ENCODE measurements at regions not wholly inside any gene's neighbourhood (a gene's known extent, or its start where the extent isn't known, plus 50 kb on each side); places are given as distances from the start of the nearest gene placed in this dataset.
"Not testable (repeated sequence)": the region's sequence is repeated elsewhere in the genome, so short reads cannot be mapped to it uniquely, and the experiment has no call there.

DNA sequence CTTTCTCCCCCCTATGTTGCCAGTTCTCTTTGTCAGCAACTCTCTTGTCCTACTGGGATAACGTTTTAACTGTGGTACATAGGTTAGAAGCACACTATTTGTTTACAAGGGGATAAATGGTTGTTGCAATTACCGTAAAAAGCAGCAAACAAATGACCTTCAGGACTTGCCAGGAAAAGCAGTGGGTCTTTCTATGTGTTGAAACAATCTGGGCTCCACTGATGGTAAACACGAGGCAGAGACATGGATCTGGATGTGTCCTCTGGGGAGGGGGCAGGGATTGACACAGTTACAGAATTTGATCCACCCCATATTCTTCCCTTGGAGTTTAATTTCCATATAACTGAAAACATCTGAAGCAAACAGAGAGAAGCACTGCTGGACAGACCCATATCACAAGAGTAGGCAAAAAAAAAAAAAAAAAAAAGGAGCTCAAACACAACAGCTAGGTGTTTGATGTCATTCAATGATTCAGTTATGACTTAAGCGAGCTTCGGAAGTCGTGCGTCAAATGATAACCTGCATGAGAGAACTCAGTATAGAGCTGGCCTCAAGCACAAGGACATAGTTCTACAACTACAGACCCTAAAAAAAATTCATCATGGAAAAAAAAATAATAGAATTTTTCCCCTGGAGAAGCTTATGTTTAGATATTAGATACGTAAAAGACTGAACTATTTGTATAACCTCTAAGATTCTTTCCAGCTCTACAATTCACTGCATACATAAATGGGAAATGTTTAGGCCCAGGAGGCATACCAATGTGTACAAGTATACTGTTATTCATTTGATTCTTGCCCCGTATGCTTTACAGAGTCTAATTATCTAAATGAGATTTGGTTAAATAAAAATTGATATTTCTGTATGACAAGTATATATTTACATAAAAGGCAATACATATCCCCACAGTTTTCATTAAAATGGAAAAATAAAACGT lies 127.7 kb downstream of the ALDH8A1 start:
- no peak for DNase-seq

DNA sequence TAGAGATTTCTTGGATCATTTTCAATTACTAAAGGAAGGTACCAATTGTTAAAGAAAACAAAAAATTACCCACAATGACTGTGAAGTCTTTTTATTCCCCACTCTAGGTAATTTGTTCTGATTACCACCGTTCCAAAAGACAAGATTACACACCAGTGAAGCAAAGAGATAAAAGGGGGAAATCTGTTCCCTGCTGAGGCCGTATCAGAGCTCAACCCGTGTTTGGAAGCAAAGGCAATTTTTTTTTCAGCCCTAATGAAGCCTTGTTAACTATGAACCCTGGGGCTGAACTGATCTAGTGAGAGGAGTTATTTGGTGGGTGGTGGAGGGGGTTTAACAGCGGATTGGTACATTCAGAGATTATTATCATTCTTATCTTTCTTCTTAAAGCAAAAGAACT lies 128.5 kb downstream of the ALDH8A1 start:
- DNase-seq, result no peak

DNA sequence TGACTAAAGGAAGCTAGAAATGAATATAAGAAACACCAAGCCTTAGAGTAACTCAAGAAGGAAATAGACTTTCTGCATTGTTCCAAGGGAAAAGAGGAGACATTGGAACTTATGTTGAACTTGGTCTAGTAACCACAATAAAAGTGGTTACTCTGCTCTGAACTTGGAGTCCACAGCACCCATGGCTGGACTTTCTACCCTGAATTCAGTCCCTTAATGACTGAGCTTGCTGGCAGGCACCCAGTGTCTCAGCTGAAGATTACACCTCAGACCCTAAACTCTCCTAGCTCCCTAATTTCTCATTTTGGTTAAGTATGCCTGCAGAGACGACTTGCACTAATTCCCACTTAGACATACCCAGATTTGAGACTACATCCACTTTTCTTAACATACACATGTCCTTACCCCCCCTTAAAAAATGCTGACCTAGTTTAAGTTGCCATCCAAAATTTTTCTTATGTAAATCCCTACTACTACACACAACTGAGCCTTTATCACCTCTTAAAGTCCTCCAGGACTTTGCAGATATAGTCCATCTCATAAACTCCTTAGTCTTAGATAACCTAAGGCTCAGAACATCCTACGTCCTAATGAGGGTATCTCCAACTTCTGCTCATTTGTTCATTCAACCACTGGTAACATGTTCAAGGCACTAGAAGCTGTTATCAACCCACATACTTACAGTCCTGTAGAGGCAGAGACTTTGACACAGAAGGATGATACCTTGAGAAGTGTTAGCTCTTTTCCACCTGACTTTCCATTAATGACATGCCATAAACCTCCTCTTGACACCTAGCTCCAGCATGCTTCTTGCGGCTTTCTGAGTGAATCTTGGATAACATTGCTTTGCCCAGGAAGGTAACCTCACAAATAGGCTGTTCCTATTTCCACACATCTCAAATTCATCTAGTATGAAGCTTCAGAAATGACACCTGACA lies 129.8 kb downstream of the ALDH8A1 start:
- no peak for DNase-seq

DNA sequence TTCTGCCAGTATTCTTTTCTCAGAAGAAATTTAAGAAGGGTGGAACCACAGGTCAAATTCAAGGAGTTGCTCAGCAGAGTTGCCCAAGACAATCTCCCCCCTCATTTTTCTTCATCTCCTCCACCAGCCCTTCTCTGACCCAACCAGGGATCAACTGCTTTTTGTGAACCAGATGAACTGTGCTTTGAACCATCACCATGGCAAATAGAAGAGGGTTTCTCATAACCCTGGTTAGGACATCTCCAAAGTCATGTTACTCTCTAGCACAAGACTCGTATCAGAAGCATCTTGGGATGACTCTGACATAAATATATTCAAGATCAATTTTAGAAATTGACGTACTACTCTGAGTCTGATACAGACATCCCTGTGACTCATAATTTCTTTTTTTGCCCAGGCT lies 130.7 kb downstream of the ALDH8A1 start:
- no peak for DNase-seq

DNA sequence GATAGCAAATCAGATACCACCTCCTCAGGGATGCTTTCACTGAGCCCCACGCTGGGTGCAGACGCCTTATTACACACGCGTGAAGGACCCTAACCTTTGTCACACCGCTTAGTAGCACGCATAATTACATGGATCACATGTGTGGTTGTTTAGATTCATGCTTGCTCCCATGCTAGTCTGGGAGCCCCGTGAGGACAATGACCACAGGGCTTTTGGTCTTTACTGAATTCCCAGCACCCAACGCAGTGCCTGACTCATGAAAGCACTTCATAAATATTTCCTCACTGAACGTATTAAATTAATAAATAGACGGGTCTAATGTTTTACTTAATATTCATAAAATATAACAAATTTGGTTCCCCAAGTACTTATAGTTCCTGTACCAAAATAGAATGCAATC lies 132.5 kb downstream of the ALDH8A1 start:
- DNase-seq, result no peak

DNA sequence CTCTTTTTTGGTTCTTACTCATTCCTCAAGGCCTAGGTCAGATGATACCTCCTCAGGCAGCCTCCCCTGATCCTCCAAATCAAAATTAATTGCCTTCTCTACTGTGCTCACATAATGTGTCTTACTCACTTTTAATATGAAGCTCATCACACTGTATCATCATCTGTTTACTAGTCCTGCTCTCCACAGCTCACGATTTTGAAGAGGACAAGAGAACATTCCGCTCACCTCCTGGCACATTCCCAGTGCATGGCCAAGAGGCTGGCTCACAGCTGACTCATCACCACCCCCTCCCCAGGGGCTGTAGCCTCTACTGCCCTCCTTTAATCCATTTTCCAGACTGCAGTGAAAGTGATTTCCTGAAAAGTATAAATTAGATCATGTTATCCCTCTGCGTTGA lies 133.1 kb downstream of the ALDH8A1 start:
- no peak for DNase-seq

DNA sequence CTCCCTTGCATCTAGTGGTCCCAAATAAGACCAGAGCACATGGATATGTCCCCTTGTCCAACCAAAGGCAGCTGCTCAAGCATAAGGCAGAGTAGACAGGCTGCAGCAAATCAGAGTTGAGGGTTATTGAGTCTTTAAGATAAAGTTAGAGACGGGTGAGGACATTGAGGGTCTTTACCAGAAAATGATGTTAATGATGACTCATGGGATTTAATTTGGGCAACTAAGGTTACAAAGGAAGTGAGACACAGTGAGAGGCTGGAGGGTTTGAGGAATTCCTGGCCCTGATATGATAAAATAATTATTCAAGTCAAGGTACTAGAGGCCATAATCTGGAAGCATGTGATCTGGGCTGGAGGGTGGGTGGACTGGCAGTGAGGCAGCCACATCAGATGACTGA lies 133.6 kb downstream of the ALDH8A1 start:
- DNase-seq, result no peak

DNA sequence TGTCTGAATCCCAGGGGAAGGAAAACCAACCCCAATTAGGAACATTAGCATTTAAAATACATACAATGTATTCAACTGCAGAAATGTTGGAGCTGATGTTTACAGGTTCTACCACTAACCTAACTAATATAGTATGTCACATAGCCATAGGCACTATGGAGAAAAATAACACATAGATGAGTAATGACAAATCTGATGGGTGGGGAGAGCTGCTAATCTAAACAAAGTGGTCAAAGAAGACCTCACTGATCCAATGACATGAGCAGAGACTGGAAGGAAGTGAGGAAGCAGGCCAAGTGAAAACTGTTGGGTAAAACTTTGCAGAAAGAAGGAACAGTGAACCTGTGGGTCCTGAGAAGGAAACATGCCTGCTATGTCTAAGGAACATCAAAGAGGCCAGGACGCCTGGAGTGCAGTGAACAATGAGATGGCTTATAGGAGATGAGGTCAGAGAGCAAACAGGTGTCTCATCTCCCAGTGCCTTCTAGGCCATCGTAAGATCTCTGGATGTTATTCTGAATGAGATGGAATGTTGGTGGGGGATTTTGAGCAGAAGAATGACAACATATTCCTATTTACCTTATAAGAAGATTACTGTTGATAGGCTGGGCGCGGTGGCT lies 135.7 kb downstream of the ALDH8A1 start:
- DNase-seq, result no peak

DNA sequence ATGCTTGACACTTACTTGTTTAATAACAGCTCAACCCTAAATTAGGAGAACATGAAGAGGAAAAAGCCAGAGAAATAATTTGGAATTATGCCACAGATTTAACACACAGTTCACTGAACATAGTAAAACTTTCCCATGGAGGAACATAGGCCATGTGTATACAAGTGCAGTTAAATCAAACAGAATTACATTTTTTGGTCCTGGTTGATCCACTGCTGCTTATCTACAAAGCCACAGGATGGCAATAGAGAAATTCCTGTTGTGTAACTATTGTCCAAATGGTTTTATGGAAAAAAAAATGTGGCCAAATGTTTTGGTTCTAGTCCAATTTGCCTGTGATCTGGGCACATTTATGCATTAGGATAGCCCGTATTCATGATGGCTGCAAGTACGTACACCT lies 136.8 kb downstream of the ALDH8A1 start:
- no peak for DNase-seq

DNA sequence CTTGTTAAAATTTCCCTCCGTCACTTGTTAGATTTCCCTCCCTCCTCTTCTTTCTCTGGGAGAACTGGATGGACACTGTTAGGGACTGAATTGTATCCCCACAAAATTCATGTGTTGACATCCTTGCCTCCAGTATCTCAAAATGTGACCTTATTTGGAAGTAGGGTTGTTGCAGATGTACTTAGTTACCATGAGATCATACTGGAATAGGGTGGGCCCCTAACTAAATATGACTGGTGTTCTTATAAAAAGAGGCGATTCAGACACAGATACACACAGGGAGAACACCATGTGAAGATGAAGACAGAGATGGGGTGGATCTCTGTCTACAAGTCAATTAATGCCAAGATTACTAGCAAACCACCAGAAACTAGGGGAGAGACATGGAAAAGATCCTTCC lies 139.5 kb downstream of the ALDH8A1 start:
- DNase-seq, result no peak

DNA sequence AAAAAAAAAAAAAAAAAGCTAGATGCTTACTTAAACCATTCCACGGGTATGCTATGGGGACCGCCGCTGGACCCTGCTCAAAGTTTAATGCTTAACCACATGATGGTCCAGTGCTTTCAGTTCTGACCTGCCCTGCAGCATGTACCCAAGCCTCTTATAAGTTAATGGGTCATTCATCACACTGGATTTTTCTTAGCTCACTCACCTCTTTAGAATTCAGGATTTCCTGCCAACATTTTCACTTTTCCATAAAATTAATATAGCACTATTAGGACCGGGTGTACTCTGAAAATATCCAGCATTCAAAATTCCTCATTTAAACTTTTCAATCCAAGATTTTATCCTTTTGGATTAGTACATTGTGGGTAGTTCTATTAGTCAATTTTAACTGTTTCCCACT lies 140.8 kb downstream of the ALDH8A1 start:
- no peak for DNase-seq

DNA sequence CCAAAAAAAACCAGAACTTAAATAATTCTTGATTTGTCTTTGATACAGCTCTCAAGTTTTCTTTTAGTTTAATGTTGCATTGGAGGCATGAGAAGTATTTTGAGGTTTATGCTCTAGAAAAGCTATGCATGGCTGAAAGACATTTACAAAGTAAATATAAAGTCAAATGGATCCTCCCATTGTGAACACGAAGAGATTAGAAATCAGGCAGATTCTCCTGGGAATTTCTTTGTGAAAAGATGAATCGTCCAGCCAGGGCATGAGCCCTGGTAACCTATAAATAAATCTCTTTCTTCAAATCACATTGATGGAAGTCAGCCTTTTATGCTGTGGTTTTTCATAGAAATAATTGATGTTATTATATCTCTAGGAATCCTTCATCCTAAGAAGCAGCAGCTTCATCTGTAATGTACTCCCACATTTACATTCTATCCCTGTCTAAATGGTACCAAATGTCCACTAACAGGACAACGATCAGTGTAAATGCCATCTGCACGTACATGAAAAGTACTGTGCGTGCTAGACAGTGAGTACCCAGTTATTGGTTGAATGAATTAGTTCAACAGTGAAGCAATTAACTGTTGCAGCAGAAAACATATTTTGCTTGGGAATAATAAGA lies 143.6 kb downstream of the ALDH8A1 start:
- no peak for DNase-seq

DNA sequence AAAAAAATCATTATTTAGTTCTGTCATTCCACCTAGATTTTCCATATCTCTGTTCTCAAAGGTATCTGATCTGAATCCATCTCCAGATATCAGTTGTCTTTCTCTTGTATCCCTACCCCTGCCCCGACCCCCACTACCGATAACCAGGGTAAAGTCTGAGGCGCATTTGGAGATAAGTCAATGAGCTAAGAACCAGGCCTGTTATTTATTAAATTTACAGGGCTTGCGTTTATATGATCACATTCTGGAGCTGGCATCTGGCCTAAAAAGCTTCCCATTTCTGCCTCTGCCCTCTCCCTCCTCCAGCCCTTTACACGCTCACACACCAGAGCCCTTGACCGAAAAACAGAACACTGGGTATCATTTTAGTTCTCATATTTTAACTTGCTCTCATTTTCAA lies 144.7 kb downstream of the ALDH8A1 start:
- no peak for DNase-seq

DNA sequence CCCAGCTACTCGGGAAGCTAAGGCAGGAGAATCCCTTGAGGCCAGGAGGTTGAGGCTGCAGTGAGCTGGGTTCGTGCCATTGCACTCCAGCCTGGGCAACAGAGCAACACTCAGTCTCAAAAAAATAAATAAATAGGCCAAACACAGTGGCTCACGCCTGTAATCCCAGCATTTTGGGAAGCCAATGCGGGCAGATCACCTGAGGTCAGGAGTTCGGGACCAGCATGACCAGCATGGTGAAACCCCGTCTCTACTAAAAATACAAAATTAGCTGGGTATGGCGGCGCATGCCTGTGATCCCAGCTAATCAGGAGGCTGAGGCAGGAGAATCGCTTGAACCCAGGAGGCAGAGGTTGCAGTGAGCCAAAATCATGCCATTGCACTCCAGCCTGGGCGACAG lies 145.6 kb downstream of the ALDH8A1 start:
- not testable (repeated sequence) for DNase-seq

DNA sequence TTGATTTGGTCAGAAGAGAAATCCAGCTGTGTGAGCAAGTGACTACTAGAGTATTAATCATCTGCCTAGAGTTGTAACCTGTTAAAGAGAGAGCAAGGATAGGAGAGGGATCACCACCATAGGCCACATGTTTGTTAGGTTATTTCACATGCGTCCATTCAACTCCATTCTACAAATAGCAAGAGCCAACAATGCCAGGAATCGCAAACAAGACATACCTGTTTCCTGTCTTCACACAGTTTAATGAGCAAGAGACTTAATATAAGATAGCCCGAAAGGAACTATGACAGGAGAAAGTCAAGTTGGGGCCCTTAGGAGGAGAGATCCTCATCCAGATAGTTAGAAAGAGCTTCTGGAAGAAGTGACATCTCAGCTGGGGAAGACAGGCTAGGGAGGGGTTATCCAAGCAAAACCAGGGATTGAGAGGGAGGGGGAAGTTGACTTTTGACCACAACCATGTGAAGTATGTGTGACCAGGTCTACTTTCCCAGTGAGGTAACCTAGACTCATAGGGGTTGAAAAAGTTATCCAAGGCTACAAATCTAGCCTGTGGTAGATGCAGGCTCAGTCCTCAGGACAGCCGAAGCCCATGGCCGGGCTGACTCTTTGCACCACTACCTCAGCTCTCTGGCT lies 147.4 kb downstream of the ALDH8A1 start:
- no peak for DNase-seq

DNA sequence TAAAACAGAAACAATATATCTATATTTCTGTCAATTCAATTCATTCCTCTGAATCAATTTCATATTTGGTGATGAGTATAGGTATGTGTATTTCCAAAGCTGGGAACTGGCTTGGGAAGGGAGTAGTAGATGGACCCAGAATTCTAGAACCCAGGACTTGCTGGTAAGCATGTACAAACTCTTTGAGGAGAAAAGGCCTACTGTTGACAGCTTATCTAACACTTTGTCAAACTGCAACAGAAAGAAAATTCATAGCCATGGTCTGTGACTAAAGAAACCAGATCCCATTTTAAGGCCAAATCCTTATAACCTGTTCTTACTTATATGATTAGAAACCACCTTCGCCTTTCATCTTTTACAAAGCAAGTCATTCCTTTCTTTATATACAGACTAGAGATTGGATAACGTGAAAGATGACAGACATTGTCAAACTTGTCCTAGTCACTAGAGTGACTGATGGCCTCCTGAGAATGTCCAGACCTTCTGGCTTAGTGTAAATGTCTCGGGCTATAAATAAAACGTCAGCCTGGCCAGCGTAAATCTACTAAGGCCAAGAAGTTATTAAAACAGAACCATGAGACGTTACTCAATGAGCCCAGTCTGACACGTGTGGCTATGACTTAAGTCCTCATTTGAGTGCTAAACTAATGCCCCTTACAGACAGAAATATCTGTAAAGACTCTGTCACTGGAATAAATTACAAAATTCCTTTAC lies 152.3 kb downstream of the ALDH8A1 start:
- no peak for DNase-seq

DNA sequence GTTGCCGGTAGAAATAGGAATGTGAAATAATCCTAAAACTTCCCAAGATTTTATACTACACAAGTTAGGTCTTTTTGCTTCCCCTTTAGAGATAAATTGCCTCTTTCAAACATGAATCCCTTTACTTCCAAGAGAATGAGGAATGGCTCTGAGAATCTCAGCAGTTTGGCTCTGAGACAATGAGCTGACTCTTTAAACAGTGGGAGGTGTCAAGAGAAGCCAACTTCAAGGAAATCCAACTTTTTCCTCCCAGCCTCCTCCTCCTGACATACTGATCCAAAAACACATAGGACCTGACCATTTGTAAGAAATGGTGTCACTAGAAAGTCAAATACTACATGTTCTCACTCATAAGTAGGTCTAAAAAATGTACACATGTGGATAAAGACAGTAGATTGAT lies 154.2 kb downstream of the ALDH8A1 start:
- no peak for DNase-seq

DNA sequence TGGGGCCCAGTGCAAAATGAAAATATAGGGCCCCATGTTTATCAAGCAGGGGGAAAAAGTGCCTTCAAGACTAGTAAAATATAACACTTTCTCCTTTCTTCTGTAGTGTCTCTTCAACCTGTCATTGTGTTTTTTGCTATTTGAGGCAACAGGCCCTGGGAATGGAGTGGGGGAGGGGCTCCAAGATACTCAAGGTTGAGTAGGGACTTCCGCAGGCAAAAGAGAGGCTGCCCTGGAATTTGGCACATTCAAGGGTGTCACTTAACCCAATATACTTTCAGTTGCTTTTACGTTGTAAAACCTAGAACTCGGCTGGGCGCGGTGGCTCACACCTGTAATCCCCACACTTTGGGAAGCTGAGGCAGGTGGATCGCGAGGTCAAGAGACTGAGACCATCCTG lies 154.9 kb downstream of the ALDH8A1 start:
- no peak for DNase-seq

DNA sequence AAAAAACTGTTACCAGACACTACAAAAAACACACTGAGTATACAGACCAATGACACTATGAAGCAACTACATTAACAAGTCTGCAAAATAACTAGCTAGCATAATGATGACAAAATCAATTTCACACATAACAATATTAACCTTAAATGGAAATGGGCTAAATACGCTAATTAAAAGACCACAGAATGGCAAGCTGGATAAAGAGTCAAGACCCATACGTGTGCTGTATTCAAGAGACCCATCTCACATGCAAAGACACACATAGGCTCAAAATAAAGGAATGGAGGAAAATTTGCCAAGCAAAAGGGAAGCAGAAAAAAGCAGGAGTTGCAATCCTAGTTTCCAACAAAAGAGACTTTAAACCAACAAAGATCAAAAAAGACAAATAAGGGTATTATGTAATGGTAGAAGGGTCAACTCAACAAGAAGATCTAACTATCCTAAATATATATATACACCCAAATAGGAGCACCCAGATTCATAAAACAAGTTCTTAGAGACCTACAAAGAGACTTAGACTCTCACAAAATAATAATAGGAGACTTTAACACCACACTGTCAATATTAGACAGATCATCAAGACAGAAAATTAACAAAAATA lies 158.6 kb downstream of the ALDH8A1 start:
- not testable (repeated sequence) for DNase-seq

DNA sequence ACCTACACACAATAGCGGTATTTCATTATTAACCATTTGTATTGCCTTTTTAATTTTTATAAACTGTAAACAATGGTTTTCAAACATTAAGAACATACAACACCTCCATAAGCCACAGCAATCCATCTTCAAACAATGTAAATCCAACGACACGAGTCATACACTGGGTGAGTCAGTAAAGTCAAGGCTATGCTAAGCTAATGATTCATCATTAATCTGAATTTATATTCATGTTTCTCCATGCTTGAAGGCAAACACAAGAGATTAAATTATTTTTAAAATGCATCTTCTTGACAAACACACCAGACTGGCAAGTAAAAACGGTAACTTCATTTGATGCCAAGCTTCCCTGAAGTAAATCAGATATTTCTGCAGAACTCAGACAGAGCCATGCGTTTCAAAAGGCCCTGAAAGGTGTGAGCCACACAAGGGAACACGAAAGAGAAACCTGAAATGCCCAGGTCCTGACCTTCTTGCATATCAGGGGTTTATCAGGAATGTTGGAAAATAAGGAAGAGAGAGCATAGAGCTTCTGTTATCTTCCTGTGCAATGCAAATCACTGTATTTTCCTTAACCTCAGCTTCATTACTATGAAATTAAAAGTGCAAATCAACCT lies 162.5 kb downstream of the ALDH8A1 start:
- DNase-seq, result peak; percentile 20

DNA sequence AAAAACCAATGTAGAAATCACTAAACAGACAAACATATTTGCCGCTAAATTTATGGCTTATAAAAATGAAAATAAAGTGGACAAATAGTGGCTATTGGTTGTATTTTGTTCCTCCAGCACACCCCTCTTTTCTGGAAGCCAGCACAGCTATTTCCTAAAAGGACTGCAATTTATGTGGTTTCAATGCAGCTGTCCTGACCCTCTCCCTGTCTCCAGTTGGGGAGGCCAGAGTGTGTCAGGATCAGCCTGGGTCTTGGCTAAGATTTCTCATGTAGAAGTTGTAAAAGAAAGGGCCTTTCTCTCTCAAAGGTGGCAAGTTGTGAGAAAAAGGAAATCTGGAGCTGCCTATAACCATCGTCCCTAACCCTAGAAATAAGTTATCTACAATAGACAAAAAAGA lies 165.6 kb downstream of the ALDH8A1 start:
- no peak for DNase-seq
